Keratinocyte (primary cell): ENCODE measurements at regions not wholly inside any gene's neighbourhood (a gene's known extent, or its start where the extent isn't known, plus 50 kb on each side); places are given as distances from the start of the nearest gene placed in this dataset.

Source experiments
- EZH2 ChIP-seq: IDR thresholded peaks from one replicate; pipeline ENCODE4 v1.6.1; 2012; ENCODE audit warnings: inconsistent platforms, mild to moderate bottlenecking, low read length, moderate library complexity
- TF ChIP-seq, protein P1 (sequence below), 3 experiments: IDR thresholded peaks in 1 of 3; conservative IDR thresholded peaks in 1 of 3; optimal IDR thresholded peaks in 1 of 3; 2 replicates in 2 of 3; 3 replicates in 1 of 3; pipeline versions ENCODE3 to v1.5.1; 2011; ENCODE audit warnings: low read length in 3 of 3, mild to moderate bottlenecking in 3 of 3, moderate library complexity in 2 of 3, control low read depth in 1 of 3, inconsistent platforms in 1 of 3; ENCODE audit not compliant: insufficient read depth in 2 of 3; ENCODE audit errors: extremely low read depth in 1 of 3

DNA sequence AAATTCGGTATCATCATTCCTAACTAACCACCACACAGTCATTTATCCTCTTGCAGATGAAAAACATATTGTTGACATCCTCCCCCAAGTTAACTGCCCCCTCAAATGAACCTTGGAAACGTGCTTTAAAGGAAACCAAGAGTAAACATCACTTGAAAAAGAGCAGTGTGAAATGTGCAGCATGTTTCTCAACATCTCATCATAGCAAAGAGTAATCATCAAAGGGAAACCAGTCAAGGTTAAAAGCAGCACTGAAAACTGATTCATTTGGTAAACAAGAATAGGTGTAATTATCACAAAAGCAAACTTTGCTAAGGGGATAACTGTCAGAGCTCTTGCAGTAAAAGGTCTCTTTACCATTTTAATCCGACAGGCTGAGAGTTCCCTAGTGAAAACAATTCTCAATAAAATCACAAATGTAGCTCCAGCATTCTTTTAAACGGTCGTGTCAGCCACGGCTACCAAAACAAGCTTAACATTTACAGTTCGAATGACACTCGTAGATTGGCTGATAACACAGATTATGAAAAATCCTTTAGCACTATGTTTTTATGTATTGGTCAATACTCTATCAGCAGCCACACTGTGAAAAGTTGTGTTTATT lies 461.0 kb downstream of the GBE1 start:
- TF ChIP-seq, protein P1, sequence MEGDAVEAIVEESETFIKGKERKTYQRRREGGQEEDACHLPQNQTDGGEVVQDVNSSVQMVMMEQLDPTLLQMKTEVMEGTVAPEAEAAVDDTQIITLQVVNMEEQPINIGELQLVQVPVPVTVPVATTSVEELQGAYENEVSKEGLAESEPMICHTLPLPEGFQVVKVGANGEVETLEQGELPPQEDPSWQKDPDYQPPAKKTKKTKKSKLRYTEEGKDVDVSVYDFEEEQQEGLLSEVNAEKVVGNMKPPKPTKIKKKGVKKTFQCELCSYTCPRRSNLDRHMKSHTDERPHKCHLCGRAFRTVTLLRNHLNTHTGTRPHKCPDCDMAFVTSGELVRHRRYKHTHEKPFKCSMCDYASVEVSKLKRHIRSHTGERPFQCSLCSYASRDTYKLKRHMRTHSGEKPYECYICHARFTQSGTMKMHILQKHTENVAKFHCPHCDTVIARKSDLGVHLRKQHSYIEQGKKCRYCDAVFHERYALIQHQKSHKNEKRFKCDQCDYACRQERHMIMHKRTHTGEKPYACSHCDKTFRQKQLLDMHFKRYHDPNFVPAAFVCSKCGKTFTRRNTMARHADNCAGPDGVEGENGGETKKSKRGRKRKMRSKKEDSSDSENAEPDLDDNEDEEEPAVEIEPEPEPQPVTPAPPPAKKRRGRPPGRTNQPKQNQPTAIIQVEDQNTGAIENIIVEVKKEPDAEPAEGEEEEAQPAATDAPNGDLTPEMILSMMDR (optimal IDR thresholded peaks at IDR 0.05 in 1 of 3, IDR thresholded peaks at IDR 0.05 in 1 of 3, conservative IDR thresholded peaks at IDR 0.05 in 1 of 3; ENCODE audit: extremely low read depth in 1 of 3, insufficient read depth in 2 of 3, low read length in 3 of 3), result no peak
- no peak for TF ChIP-seq EZH2
